ENCODE measurements at regions not wholly inside any gene's neighbourhood (a gene's known extent, or its start where the extent isn't known, plus 50 kb on each side); places are given as distances from the start of the nearest gene placed in this dataset.
A peak's percentile ranks its signal among the peaks of the same experiment; 100 is the strongest.

DNA sequence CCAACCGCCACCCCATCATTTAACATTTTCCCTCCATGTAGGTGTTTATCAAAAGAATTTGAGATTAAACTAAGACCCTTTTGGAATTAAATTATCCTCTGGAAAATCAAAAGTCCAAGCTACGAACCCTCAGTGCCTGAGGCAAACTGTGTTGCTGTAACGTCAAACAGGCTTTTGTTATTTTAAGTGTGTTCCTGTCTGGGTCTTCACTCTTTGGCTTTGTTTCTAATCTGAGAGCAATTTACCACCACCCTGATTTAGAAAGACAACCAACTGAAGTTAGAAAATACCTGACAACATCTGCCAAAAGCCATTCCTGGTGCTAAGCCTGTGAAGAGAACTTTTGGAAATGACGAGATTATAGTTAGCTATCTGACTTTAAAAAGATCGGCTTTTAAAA, 199.9 kb downstream of the DIRAS2 start:
- Histone ChIP-seq H3K9me3 (peaks cover 0 to 6% (median 0%) of the 10 kb centered on the region in 4 donors), H3K27ac (no peak overlapping the region)
- WGBS, 2 donors, result 63 to 67% methylated on average over 5 of the region's 5 CpGs

DNA sequence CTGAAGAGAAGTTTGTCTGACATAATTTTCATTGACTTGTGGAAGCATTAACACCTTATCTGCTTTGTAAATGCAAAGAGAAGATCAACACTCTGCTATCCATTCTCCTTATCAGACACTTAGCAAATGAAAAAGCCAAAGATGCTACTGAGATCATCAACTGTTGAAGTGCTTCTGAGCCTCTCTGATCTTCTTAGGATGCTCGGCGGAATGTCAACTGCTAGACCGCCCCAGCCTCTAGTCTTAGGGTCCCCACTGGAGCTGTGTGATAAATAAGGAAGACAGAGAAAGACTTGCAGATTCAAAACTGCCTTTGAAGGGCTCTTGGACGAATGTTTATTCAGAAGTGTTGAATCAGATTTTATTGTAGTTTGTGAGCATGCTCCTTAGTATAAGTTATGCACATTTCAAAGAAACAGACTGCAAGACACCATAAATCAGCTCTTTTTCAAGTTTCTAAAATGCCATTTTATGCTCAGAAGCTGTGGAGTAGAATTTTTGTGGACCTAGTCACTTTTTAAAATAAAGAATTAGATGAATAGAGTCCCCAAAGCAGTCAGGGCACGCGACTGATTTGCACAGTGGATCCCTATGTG, 197.9 kb downstream of the DIRAS2 start:
- H3K4me1 ChIP-seq, result no peaks in the 10 kb centered on the region
- H3K27me3 ChIP-seq, result no peaks in the 10 kb centered on the region
- no peaks in the 10 kb centered on the region for H3K36me3 ChIP-seq
- no peak overlapping the region for H3K27ac ChIP-seq
- DNase-seq (no peak), ATAC-seq (ENCODE audit: low FRiP score in 2 of 2) (no peak)
- H3K4me3 ChIP-seq, result no peak overlapping the region
- H3K9me3 ChIP-seq, result no peaks in the 10 kb centered on the region
- TF ChIP-seq POLR2AphosphoS5 (IDR thresholded peaks at IDR 0.05) (no peak), EP300 (IDR thresholded peaks at IDR 0.05) (no peak), POLR2A (IDR thresholded peaks at IDR 0.05) (no peak)
- TF ChIP-seq, protein P1, sequence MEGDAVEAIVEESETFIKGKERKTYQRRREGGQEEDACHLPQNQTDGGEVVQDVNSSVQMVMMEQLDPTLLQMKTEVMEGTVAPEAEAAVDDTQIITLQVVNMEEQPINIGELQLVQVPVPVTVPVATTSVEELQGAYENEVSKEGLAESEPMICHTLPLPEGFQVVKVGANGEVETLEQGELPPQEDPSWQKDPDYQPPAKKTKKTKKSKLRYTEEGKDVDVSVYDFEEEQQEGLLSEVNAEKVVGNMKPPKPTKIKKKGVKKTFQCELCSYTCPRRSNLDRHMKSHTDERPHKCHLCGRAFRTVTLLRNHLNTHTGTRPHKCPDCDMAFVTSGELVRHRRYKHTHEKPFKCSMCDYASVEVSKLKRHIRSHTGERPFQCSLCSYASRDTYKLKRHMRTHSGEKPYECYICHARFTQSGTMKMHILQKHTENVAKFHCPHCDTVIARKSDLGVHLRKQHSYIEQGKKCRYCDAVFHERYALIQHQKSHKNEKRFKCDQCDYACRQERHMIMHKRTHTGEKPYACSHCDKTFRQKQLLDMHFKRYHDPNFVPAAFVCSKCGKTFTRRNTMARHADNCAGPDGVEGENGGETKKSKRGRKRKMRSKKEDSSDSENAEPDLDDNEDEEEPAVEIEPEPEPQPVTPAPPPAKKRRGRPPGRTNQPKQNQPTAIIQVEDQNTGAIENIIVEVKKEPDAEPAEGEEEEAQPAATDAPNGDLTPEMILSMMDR (IDR thresholded peaks at IDR 0.05), result no peak
- 75 to 76% methylated on average over 6 of the region's 6 CpGs for WGBS, 2 donors

More for the DNA sequence above, 199.9 kb downstream of the DIRAS2 start:
- TF ChIP-seq POLR2AphosphoS5 (IDR thresholded peaks at IDR 0.05), result no peak
- TF ChIP-seq, protein P1 (IDR thresholded peaks at IDR 0.05), result no peak
- TF ChIP-seq EP300 (IDR thresholded peaks at IDR 0.05), result no peak
- no peak for TF ChIP-seq POLR2A (IDR thresholded peaks at IDR 0.05)
- H3K4me3 ChIP-seq, result no peak overlapping the region
- H3K36me3 ChIP-seq, result no peaks in the 10 kb centered on the region
- no peaks in the 10 kb centered on the region for H3K4me1 ChIP-seq
- H3K27me3 ChIP-seq, result no peaks in the 10 kb centered on the region
- ATAC-seq (ENCODE audit: low FRiP score in 2 of 2), result no peak
- no peak for DNase-seq

DNA sequence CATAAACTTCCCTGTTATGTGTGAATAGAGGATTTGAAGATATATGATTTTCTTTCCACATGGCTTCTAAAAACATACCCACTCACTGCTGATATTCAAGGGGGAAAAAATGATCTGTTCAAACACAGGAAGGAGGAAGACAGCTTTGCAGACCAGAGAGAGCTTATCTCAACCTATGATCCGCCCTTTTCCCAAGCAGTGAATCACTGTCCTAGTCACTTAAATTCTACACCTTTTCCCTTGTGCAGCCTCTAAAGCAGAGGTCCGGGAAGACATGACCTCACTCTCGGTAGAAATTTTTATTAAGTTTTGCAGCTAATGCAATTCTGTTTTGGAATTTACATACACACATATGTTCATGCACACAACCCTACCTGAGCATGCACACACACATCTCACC, 197.2 kb downstream of the DIRAS2 start:
- H3K4me1 ChIP-seq, result no peaks in the 10 kb centered on the region
- DNase-seq (no peak), ATAC-seq (ENCODE audit: low FRiP score in 2 of 2) (no peak)
- no peaks in the 10 kb centered on the region for H3K36me3 ChIP-seq
- no peak for TF ChIP-seq POLR2A (IDR thresholded peaks at IDR 0.05)
- TF ChIP-seq EP300 (IDR thresholded peaks at IDR 0.05), result no peak
- TF ChIP-seq, protein P1 (IDR thresholded peaks at IDR 0.05), result no peak
- no peak for TF ChIP-seq POLR2AphosphoS5 (IDR thresholded peaks at IDR 0.05)
- no peaks in the 10 kb centered on the region for H3K9me3 ChIP-seq
- H3K27me3 ChIP-seq, result no peaks in the 10 kb centered on the region
- H3K4me3 ChIP-seq, result no peak overlapping the region
- WGBS, 2 donors, result 74 to 83% methylated on average over 3 of the region's 3 CpGs
- no peak overlapping the region for H3K27ac ChIP-seq

DNA sequence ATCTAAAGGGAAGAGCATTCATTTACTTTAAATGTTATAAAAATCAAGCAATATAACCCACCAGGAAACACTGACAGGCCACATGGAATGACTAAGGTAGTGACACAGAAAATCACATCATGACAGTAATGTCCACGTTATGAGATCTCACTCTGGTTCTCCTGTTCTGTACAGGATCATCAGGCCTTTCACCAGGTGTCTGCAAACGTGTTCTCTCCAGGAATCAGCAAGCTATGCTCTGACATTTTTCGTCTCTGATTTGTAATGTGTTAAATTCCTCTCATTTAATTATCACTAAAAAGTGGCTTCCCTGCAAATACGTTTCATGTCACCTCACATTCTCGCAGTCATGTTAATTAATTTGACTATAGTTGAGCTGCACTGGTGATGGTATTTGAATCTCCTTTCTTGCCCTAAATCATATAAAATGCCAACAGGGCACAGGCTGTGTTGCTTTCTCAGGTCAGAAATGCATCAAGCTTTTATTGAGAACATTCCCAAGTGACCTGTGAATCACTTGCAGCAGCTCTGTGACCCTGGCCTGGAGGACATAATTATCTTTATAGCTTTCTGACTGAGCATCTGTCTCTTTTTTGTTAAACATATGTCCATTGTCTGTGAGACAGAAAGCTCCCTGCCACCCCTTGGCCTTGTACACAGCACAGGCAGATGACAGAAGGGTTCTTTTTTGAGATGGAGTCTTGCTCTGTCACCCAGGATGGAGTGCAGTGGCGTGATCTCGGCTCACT, 196.2 kb downstream of the DIRAS2 start:
- no peaks in the 10 kb centered on the region for H3K4me1 ChIP-seq
- H3K36me3 ChIP-seq, result no peaks in the 10 kb centered on the region
- H3K9me3 ChIP-seq, result no peaks in the 10 kb centered on the region
- H3K27me3 ChIP-seq, result no peaks in the 10 kb centered on the region
- H3K4me3 ChIP-seq, result no peak overlapping the region
- no peak overlapping the region for H3K27ac ChIP-seq
- no peak for ATAC-seq (ENCODE audit: low FRiP score in 2 of 2)
- WGBS, 2 donors, result 75 to 83% methylated on average over 7 of the region's 7 CpGs
- DNase-seq, result no peak
- no peak for TF ChIP-seq POLR2A (IDR thresholded peaks at IDR 0.05)

DNA sequence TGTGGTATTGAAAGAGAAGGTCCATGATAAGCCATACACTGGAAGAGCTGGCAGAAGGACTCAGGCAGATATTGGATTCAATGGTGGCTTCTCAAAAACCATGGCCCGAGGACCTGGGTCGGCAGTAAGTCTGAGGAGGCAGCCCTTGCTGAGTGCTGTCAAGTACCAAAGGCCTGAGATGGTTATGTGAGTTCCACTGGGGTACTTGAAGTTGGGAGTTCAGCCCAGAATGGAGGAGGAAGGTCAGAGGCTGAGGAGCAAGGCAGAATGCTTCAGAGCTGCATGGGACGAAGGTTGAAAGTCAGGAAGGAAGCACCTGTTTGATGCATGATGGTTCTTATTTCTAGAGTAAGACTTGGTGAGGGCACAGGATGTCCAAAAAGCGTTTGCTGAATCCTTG, 194.9 kb downstream of the DIRAS2 start:
- Histone ChIP-seq H3K4me3 (no peak overlapping the region), H3K27ac (no peak overlapping the region), H3K27me3 (no peaks in the 10 kb centered on the region), H3K4me1 (no peaks in the 10 kb centered on the region), H3K36me3 (no peaks in the 10 kb centered on the region), H3K9me3 (no peaks in the 10 kb centered on the region)
- TF ChIP-seq POLR2A (IDR thresholded peaks at IDR 0.05), result no peak
- no peak for TF ChIP-seq POLR2AphosphoS5 (IDR thresholded peaks at IDR 0.05)
- DNase-seq (peak in 1 of 2 donors; percentile 24), ATAC-seq (ENCODE audit: low FRiP score in 2 of 2) (no peak)
- WGBS, 2 donors, result 50 to 57% methylated on average over 4 of the region's 4 CpGs

All from upper lobe of left lung (tissue), 6 donors.